Suprapubic skin (tissue), 4 donors: ENCODE measurements at regions not wholly inside any gene's neighbourhood (a gene's known extent, or its start where the extent isn't known, plus 50 kb on each side); places are given as distances from the start of the nearest gene placed in this dataset.

ENCODE experiments used
- EP300 ChIP-seq: sonication (generic); formaldehyde crosslinking; IDR thresholded peaks from one replicate; pipeline ENCODE4 v1.6.1; 2017; ENCODE audit warnings: antibody characterized with exemption
- POLR2A ChIP-seq, 2 donors: fragments of 450-650 bp; IDR thresholded peaks; one replicate each; pipeline ENCODE4 v1.6.1; 2017; ENCODE audit warnings: antibody characterized with exemption in 2 of 2, mild to moderate bottlenecking in 2 of 2, moderate library complexity in 2 of 2
- POLR2AphosphoS5 ChIP-seq, 3 donors: sonication (generic); formaldehyde crosslinking; IDR thresholded peaks; one replicate each; pipeline ENCODE4 v1.6.1; 2017; ENCODE audit warnings: antibody characterized with exemption in 3 of 3
- TF ChIP-seq, protein P1 (sequence below), 2 donors: fragments of 200-600 bp in 1 of 2; fragments of 450-650 bp in 1 of 2; sonication (generic) in 1 of 2; IDR thresholded peaks; one replicate each; pipeline ENCODE4 v1.5.1; 2016 to 2019; ENCODE audit warnings: antibody characterized with exemption in 2 of 2, mild to moderate bottlenecking in 1 of 2, moderate library complexity in 1 of 2

DNA sequence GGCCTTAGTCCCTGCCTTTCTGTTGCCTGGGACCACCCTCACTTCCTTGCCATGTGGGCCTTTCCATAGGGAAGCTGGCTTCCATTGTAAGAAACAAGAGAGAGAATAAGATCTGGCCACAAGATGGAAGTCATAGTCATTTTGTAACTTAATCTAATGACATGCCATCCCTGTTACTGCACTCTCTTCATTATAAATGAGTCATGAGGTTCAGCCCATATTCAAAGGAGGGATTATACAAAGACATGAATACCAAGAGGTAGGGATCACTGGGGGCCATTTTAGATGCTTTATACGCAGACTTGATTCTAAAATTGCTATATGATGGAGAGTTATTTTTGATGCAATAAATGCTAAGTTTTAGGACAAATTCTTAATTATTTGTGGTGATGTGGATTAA lies 75.2 kb upstream of the CELF2 start:
- TF ChIP-seq, protein P1, sequence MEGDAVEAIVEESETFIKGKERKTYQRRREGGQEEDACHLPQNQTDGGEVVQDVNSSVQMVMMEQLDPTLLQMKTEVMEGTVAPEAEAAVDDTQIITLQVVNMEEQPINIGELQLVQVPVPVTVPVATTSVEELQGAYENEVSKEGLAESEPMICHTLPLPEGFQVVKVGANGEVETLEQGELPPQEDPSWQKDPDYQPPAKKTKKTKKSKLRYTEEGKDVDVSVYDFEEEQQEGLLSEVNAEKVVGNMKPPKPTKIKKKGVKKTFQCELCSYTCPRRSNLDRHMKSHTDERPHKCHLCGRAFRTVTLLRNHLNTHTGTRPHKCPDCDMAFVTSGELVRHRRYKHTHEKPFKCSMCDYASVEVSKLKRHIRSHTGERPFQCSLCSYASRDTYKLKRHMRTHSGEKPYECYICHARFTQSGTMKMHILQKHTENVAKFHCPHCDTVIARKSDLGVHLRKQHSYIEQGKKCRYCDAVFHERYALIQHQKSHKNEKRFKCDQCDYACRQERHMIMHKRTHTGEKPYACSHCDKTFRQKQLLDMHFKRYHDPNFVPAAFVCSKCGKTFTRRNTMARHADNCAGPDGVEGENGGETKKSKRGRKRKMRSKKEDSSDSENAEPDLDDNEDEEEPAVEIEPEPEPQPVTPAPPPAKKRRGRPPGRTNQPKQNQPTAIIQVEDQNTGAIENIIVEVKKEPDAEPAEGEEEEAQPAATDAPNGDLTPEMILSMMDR (IDR thresholded peaks at IDR 0.05), result no peak
- TF ChIP-seq POLR2A (IDR thresholded peaks at IDR 0.05) (no peak), EP300 (no peak), POLR2AphosphoS5 (IDR thresholded peaks at IDR 0.05) (no peak)
